ENCODE measurements at regions not wholly inside any gene's neighbourhood (a gene's known extent, or its start where the extent isn't known, plus 50 kb on each side); places are given as distances from the start of the nearest gene placed in this dataset.
A peak's percentile ranks its signal among the peaks of the same experiment; 100 is the strongest.

DNA sequence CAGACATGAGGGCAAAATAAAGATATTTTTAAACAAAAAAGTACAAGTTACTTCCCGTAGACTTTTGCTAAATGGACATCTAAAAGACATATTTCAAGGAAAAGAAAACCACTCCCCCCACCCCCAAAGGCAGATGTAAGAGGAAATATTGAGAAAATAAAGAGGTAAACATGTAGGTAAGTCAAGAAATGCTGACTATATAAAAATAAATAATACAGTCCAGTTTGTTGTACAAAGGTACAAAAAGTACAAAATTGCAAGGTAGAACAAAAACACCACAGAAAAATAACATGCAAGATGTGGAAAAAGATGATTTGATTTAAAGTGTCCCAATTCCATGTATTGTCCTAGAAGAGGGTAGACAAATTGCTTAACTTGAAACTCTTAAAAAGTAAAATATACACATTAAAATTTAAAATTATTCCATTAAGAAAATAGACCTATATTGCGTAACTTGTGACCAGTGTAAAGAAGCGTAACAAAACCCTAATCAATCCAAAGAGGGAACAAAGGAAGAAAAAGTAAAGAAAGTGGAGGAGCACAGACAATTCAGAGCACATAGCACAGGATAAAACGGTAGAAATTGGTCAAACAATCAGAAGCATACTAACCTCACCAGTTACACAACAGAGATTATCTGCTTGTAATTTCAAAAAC lies 58.4 kb upstream of the FAM216B start:
- DNase-seq, result no peak

DNA sequence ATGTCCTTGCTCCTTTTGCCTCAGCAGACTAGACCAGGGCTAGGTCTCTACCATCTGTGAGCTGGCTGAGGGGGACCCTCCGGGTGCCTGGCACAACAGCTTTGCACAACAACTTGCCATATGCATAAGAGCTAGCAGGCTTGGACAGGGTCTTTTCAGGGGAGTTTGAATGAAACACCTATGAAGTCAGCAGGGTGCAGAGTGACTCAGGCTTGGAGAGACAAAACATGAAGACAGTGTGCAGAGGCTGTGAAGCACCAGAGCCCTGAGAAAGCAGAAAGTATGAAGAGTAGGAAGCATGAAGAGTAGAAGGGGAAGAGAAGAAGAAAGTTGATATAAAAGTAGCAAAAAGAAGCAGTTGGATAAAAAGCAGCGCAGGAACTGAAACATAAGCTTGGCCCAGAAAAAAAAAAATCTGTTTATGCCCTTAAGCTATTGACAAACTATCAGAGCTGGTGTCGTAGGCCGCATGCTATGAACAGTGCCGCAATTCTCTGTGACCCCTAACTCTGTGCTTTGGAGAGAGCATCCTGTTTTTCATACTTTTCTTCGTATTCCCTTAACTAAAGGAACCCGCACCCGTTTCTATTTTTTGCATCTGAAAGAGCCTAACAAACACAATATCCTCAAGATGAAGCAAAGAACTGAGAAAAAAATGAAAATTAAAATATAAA lies 52.7 kb upstream of the FAM216B start:
- peak; percentile 9 for DNase-seq

DNA sequence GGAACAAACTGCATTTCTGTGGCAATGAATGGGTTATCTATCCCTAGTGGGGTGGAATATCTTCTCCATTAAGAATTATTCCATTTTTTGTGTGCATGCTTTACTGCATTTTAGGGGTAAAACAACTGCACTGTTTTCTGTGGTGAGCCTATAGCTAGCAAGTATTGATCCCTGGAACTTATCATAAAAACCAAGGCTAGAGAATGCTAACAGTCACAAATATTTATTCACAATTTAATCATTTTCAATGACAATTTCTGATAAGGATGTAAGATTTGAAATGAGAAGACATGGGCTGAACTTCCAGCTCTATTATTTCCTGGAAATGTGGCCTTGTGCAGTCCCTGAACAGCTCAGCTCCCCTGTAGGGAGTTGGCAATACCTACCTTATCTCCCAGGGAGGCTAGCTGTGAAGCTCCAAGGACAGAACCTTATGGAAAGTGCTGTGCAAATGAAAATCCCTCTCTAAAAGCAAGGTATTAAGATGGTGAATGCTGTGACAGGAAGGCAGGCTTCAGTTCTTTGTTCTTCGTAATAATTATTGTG lies 51.5 kb upstream of the FAM216B start:
- no peak for DNase-seq
